ENCODE measurements at regions not wholly inside any gene's neighbourhood (a gene's known extent, or its start where the extent isn't known, plus 50 kb on each side); places are given as distances from the start of the nearest gene placed in this dataset.
"Not testable (repeated sequence)": the region's sequence is repeated elsewhere in the genome, so short reads cannot be mapped to it uniquely, and the experiment has no call there.

DNA sequence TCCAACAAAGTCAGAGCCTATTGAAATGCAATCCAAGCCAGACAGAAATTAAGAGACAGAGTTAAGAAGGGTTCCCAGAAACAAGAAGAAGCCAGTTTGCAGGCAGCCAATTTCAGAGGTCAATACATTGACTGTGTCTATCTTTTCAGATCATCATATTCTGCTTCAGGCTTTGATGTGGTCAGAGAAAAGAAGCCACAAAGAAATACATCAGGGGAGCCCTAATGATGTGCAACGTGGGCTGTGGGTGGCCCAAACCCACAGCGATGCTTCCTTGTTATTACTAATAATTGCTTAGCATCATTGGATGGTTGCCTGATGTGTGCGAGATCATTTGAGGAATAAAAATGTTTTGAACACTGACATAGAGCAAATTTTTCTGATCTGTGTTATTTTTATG, 99.0 kb upstream of the DUSP21 start:
- peaks cover 0 to 7% (median 0%) of the 10 kb centered on the region in 3 donors for H3K27me3 ChIP-seq (ENCODE audit: insufficient read depth in 3 of 3, low read length in 2 of 3)
- DNase-seq (no peak), ATAC-seq (no peak)
- TF ChIP-seq, protein P1, sequence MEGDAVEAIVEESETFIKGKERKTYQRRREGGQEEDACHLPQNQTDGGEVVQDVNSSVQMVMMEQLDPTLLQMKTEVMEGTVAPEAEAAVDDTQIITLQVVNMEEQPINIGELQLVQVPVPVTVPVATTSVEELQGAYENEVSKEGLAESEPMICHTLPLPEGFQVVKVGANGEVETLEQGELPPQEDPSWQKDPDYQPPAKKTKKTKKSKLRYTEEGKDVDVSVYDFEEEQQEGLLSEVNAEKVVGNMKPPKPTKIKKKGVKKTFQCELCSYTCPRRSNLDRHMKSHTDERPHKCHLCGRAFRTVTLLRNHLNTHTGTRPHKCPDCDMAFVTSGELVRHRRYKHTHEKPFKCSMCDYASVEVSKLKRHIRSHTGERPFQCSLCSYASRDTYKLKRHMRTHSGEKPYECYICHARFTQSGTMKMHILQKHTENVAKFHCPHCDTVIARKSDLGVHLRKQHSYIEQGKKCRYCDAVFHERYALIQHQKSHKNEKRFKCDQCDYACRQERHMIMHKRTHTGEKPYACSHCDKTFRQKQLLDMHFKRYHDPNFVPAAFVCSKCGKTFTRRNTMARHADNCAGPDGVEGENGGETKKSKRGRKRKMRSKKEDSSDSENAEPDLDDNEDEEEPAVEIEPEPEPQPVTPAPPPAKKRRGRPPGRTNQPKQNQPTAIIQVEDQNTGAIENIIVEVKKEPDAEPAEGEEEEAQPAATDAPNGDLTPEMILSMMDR (IDR thresholded peaks at IDR 0.05): no peak
- no peaks in the 10 kb centered on the region for H3K9me3 ChIP-seq
- no peaks in the 10 kb centered on the region for H3K4me1 ChIP-seq
- H3K36me3 ChIP-seq (ENCODE audit: insufficient read depth in 1 of 2, low read depth in 1 of 2): no peaks in the 10 kb centered on the region
- intact Hi-C loops (cut with DNase I): no loop called here
- 62 to 73% (median 67%) methylated on average over 3 of the region's 3 CpGs for WGBS, 3 donors
- H3K27ac ChIP-seq: no peak overlapping the region
- H3K4me3 ChIP-seq: no peak overlapping the region

DNA sequence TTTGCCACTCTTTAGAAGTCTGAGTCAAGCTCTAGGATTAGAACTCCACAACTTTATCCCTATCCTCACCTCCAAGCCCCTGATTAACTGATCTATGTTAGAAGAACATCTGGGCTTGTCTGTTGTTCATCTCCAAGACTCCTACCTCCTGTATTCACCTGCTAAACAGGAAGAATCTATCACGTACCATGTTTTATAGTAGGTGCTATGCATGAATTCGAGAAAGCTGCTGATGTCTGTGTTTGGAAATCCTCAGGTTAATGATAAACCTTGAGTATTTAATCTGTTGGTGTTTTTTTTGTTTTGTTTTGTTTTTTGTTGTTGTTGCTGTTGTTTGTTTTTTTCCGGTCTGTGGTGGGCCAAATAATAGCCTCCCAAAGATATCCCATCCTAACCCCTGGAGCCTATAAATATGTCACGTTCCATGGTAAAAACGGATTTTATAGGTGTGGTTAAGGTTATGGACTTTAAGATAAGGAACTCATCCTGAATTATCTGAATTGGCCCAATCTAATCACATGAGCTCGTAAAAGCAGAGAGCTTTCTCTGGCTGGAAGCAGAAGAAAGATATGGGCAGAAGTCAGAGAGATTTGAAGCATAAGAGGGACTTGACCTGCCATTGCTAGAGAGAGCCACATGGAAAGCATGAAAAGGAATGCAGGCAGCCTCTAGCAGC, 101.2 kb upstream of the DUSP21 start:
- WGBS, 3 donors: 64 to 79% (median 75%) methylated on average over 6 of the region's 6 CpGs
- intact Hi-C loops (cut with DNase I): no loop called here
- Histone ChIP-seq H3K27me3 (ENCODE audit: insufficient read depth in 3 of 3, low read length in 2 of 3) (peaks cover 0 to 7% (median 0%) of the 10 kb centered on the region in 3 donors), H3K36me3 (ENCODE audit: insufficient read depth in 1 of 2, low read depth in 1 of 2) (no peaks in the 10 kb centered on the region), H3K9me3 (no peaks in the 10 kb centered on the region), H3K4me1 (no peaks in the 10 kb centered on the region), H3K27ac (no peak overlapping the region), H3K4me3 (no peak overlapping the region)
- no peak for ATAC-seq
- TF ChIP-seq, protein P1 (IDR thresholded peaks at IDR 0.05): no peak
- no peak for DNase-seq

DNA sequence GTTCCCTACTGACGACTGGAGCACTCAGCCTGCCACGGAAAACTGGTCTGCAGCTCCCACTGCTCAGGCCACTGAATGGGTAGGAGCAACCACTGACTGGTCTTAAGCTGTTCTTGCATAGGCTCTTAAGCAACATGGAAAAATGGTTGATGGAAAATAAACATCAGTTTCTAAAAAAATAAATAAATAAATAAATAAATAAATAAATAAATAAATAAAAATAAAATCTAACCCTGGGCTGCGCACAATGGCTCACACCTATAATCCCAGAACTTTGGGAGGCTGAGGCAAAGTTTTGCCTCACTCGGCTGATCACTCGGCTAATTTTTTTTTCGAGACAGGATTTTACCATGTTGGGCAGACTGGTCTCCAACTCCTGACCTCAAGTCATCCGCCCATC, 102.0 kb upstream of the DUSP21 start:
- 86 to 97% (median 88%) methylated on average over 7 of the region's 7 CpGs for WGBS, 3 donors
- intact Hi-C loops (cut with DNase I); DNase-seq: not testable (repeated sequence)

DNA sequence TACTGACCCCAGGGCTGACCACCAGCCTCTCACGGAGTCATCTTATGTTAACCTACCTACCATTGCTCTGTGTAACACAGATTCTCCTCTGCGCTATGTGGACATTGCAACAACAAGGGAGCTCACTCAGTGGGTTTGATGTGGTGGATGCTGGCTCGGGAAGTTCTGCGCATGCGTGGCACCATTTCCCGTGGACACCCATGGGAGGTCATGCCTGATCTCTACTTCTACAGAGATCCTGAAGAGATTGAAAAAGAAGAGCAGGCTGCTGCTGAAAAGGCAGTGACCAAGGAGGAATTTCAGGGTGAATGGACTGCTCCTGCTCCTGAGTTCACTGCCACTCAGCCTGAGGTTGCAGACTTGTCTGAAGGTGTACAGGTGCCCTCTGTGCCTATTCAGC, 102.4 kb upstream of the DUSP21 start:
- H3K27me3 ChIP-seq (ENCODE audit: insufficient read depth in 3 of 3, low read length in 2 of 3); H3K4me1 ChIP-seq; DNase-seq; H3K36me3 ChIP-seq (ENCODE audit: insufficient read depth in 1 of 2, low read depth in 1 of 2); H3K4me3 ChIP-seq; H3K9me3 ChIP-seq; ATAC-seq; H3K27ac ChIP-seq; intact Hi-C loops (cut with DNase I): not testable (repeated sequence)
- WGBS, 3 donors: 82 to 95% (median 86%) methylated on average over 6 of the region's 6 CpGs

More for the DNA sequence above, 102.0 kb upstream of the DUSP21 start:
- H3K4me3 ChIP-seq; ATAC-seq; H3K4me1 ChIP-seq; H3K27ac ChIP-seq; H3K36me3 ChIP-seq (ENCODE audit: insufficient read depth in 1 of 2, low read depth in 1 of 2); H3K9me3 ChIP-seq; H3K27me3 ChIP-seq (ENCODE audit: insufficient read depth in 3 of 3, low read length in 2 of 3): not testable (repeated sequence)

DNA sequence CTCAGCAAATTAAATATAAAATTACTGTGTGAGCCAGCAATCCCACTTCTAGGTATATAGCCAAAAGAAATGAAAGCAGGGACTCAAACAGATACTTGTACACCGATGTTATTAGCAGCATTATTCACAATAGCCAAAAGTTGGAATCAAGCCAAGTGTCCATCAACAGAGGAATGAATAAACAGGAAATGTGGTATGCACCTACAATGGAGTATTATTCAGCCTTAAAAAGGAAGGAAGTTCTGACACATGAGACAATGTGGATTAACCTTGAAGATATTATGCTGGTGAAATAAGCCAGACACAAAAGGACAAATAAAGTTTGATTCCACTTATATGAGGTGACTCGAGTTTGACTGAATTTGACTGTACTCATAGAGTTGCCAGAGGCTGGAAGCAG, 108.3 kb upstream of the DUSP21 start:
- H3K4me1 ChIP-seq: no peaks in the 10 kb centered on the region
- no peak for DNase-seq
- H3K27me3 ChIP-seq (ENCODE audit: insufficient read depth in 3 of 3, low read length in 2 of 3): peaks cover 0 to 6% (median 0%) of the 10 kb centered on the region in 3 donors
- H3K4me3 ChIP-seq: no peak overlapping the region
- no peak overlapping the region for H3K27ac ChIP-seq
- TF ChIP-seq, protein P1 (IDR thresholded peaks at IDR 0.05): no peak
- no peaks in the 10 kb centered on the region for H3K9me3 ChIP-seq
- no peak for ATAC-seq
- 72 to 85% (median 81%) methylated on average over 2 of the region's 2 CpGs for WGBS, 3 donors
- H3K36me3 ChIP-seq (ENCODE audit: insufficient read depth in 1 of 2, low read depth in 1 of 2): no peaks in the 10 kb centered on the region
- intact Hi-C loops (cut with DNase I): no loop called here

DNA sequence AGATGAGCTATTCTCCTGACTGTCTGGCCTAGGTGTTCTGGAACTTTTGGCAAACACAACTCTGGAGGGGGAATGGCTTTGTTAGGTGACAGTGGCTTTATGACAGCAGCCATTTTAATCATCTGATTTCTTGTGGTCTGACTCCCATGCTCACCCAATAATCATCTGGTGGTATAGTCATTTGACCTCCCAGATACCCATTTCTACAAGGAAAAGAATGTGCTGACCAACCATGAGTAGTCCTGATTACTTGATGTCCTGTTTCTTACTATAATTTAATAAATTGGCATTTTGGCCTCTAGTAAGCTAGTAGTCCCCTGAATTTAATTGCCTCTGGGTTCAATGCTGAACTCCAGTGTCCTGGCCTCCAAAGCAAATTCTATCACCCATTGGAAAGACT, 109.9 kb upstream of the DUSP21 start:
- no peaks in the 10 kb centered on the region for H3K27me3 ChIP-seq (ENCODE audit: insufficient read depth in 3 of 3, low read length in 2 of 3)
- TF ChIP-seq, protein P1 (IDR thresholded peaks at IDR 0.05): no peak
- DNase-seq (no peak), ATAC-seq (no peak)
- no peak overlapping the region for H3K27ac ChIP-seq
- no peaks in the 10 kb centered on the region for H3K36me3 ChIP-seq (ENCODE audit: insufficient read depth in 1 of 2, low read depth in 1 of 2)
- H3K4me1 ChIP-seq: no peaks in the 10 kb centered on the region
- H3K9me3 ChIP-seq: no peaks in the 10 kb centered on the region
- H3K4me3 ChIP-seq: no peak overlapping the region
- intact Hi-C loops (cut with DNase I): no loop called here

Measured in psoas muscle (tissue), 7 donors.